ENCODE measurements at regions not wholly inside any gene's neighbourhood (a gene's known extent, or its start where the extent isn't known, plus 50 kb on each side); places are given as distances from the start of the nearest gene placed in this dataset.

DNA sequence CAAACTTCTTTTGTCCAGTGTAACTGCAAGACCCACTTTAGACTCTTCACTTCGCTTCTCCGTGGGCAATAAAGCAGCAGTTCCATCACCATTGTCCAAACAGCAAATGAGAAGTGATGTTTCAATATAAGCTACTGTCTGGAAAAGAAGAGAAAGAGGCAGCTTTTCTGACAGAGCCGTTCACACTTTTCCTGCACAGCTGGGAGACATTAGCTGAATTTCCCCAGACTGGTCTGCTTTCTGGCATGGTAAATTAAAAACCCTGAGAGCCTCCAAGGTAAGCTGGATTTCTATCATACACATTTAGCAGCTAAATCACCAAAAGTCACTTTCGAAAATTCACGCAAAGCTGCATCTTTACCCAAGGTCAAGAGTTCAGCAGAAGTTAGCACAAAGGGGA lies 108.5 kb upstream of the CMC1 start:
- no peaks in the 10 kb centered on the region for H3K9me1 ChIP-seq (ENCODE audit: control insufficient read depth, extremely low read depth, insufficient read depth, low read length)
- H2AFZ ChIP-seq (ENCODE audit: control insufficient read depth, low read length) = no peak overlapping the region
- H4K20me1 ChIP-seq (ENCODE audit: control insufficient read depth, extremely low read depth, insufficient read depth, low read length) = no peaks in the 10 kb centered on the region
- H3K4me1 ChIP-seq (ENCODE audit: control insufficient read depth, extremely low read depth, insufficient read depth, low read length) = no peaks in the 10 kb centered on the region
- no peak overlapping the region for H3K9ac ChIP-seq (ENCODE audit: control insufficient read depth, extremely low read depth, insufficient read depth, low read length)
- TF ChIP-seq EZH2 (IDR thresholded peaks at IDR 0.05; ENCODE audit: low read length) = no peak
- TF ChIP-seq, protein P1, sequence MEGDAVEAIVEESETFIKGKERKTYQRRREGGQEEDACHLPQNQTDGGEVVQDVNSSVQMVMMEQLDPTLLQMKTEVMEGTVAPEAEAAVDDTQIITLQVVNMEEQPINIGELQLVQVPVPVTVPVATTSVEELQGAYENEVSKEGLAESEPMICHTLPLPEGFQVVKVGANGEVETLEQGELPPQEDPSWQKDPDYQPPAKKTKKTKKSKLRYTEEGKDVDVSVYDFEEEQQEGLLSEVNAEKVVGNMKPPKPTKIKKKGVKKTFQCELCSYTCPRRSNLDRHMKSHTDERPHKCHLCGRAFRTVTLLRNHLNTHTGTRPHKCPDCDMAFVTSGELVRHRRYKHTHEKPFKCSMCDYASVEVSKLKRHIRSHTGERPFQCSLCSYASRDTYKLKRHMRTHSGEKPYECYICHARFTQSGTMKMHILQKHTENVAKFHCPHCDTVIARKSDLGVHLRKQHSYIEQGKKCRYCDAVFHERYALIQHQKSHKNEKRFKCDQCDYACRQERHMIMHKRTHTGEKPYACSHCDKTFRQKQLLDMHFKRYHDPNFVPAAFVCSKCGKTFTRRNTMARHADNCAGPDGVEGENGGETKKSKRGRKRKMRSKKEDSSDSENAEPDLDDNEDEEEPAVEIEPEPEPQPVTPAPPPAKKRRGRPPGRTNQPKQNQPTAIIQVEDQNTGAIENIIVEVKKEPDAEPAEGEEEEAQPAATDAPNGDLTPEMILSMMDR (optimal IDR thresholded peaks at IDR 0.05 in 1 of 3, IDR thresholded peaks at IDR 0.05 in 1 of 3, conservative IDR thresholded peaks at IDR 0.05 in 1 of 3; ENCODE audit: extremely low read depth in 1 of 3, insufficient read depth in 2 of 3, low read length in 3 of 3) = no peak
- no peaks in the 10 kb centered on the region for H3K36me3 ChIP-seq (ENCODE audit: control insufficient read depth in 2 of 2, extremely low read depth in 1 of 2, insufficient read depth in 2 of 2, low read length in 2 of 2)
- FAIRE-seq (no peak), DNase-seq (ENCODE audit: low read depth, low spot score) (no peak)
- H3K4me2 ChIP-seq (ENCODE audit: control insufficient read depth, extremely low read depth, insufficient read depth, low read depth, low read length) = no peak overlapping the region
- dilution Hi-C loops (cut with MboI; ENCODE audit: extremely low pct_ligation_motif_present, low sequenced_read_pairs) = no loop called here
- no peak overlapping the region for H3K27ac ChIP-seq (ENCODE audit: control insufficient read depth, insufficient read depth, low read length)
- peaks cover 2% of the 10 kb centered on the region for H3K27me3 ChIP-seq (ENCODE audit: control insufficient read depth, extremely low read depth, insufficient read depth, low read length)
- no peaks in the 10 kb centered on the region for H3K79me2 ChIP-seq (ENCODE audit: control insufficient read depth, insufficient read depth, low read length)
- no peak overlapping the region for H3K4me3 ChIP-seq (ENCODE audit: control insufficient read depth in 2 of 3, extremely low read depth in 1 of 3, insufficient read depth in 2 of 3, low read depth in 1 of 3, low read length in 3 of 3)
- no peaks in the 10 kb centered on the region for H3K9me3 ChIP-seq (ENCODE audit: control insufficient read depth, low read depth, low read length)

DNA sequence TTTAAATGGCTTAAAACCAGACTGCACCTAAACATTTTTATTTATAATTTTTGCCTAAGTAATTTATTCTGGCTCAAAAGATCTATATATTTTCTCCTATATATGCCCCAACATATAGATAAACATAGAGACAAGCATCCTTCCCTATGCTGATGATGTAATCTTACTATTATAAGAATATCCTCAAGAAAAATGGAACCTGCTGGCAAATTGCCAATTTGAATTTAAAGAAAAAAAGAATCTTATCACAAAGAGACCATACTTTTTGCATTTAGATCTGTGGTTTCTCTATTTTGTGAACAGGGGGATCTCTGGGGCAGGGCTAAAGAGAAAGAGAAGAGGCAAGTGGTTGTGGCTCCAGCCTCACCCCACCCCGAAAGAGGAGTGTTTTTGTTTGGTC lies 107.2 kb upstream of the CMC1 start:
- Histone ChIP-seq H3K9ac (ENCODE audit: control insufficient read depth, extremely low read depth, insufficient read depth, low read length) (no peak overlapping the region), H3K79me2 (ENCODE audit: control insufficient read depth, insufficient read depth, low read length) (no peaks in the 10 kb centered on the region), H3K27ac (ENCODE audit: control insufficient read depth, insufficient read depth, low read length) (no peak overlapping the region), H3K4me3 (ENCODE audit: control insufficient read depth in 2 of 3, extremely low read depth in 1 of 3, insufficient read depth in 2 of 3, low read depth in 1 of 3, low read length in 3 of 3) (no peak overlapping the region), H3K36me3 (ENCODE audit: control insufficient read depth in 2 of 2, extremely low read depth in 1 of 2, insufficient read depth in 2 of 2, low read length in 2 of 2) (no peaks in the 10 kb centered on the region), H4K20me1 (ENCODE audit: control insufficient read depth, extremely low read depth, insufficient read depth, low read length) (no peaks in the 10 kb centered on the region), H3K4me1 (ENCODE audit: control insufficient read depth, extremely low read depth, insufficient read depth, low read length) (no peaks in the 10 kb centered on the region), H3K9me3 (ENCODE audit: control insufficient read depth, low read depth, low read length) (no peaks in the 10 kb centered on the region), H2AFZ (ENCODE audit: control insufficient read depth, low read length) (no peak overlapping the region), H3K9me1 (ENCODE audit: control insufficient read depth, extremely low read depth, insufficient read depth, low read length) (no peaks in the 10 kb centered on the region), H3K4me2 (ENCODE audit: control insufficient read depth, extremely low read depth, insufficient read depth, low read depth, low read length) (no peak overlapping the region), H3K27me3 (ENCODE audit: control insufficient read depth, extremely low read depth, insufficient read depth, low read length) (peaks cover 2% of the 10 kb centered on the region)
- dilution Hi-C loops (cut with MboI; ENCODE audit: extremely low pct_ligation_motif_present, low sequenced_read_pairs) = no loop called here
- DNase-seq (ENCODE audit: low read depth, low spot score) (no peak), FAIRE-seq (no peak)
- TF ChIP-seq EZH2 (IDR thresholded peaks at IDR 0.05; ENCODE audit: low read length) = no peak

DNA sequence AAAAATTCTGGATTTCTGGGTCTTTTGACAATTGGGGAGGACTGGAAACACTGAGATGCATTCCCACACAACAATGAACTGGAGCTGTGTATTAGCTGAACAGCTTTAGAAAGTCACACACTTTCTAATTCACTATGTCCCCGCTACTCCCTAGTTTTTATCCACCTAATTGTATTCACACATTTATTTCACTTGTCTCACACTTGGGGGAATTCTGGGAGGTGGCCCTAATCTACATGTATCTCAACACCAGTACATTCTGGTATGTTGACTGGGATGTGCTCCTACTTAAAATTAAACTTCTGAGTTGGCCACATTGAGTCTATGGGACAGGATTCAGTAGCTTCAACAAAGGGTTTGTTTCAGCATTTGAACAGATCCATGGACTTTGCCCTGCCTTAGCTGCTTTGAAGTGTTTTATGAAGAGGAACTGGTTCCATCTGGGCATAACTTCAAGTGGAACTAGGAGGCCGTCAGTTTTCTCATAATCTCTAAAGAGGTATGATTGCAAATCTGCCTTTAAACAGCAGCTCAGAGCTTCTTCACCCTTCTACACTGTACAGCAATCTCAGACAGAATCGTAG lies 106.5 kb upstream of the CMC1 start:
- no peaks in the 10 kb centered on the region for H4K20me1 ChIP-seq (ENCODE audit: control insufficient read depth, extremely low read depth, insufficient read depth, low read length)
- H3K4me1 ChIP-seq (ENCODE audit: control insufficient read depth, extremely low read depth, insufficient read depth, low read length) = no peaks in the 10 kb centered on the region
- H3K27me3 ChIP-seq (ENCODE audit: control insufficient read depth, extremely low read depth, insufficient read depth, low read length) = peaks cover 2% of the 10 kb centered on the region
- no peaks in the 10 kb centered on the region for H3K79me2 ChIP-seq (ENCODE audit: control insufficient read depth, insufficient read depth, low read length)
- TF ChIP-seq EZH2 (IDR thresholded peaks at IDR 0.05; ENCODE audit: low read length) = no peak
- TF ChIP-seq, protein P1 (optimal IDR thresholded peaks at IDR 0.05 in 1 of 3, IDR thresholded peaks at IDR 0.05 in 1 of 3, conservative IDR thresholded peaks at IDR 0.05 in 1 of 3; ENCODE audit: extremely low read depth in 1 of 3, insufficient read depth in 2 of 3, low read length in 3 of 3) = no peak
- no peak overlapping the region for H3K27ac ChIP-seq (ENCODE audit: control insufficient read depth, insufficient read depth, low read length)
- H3K36me3 ChIP-seq (ENCODE audit: control insufficient read depth in 2 of 2, extremely low read depth in 1 of 2, insufficient read depth in 2 of 2, low read length in 2 of 2) = no peaks in the 10 kb centered on the region
- H3K9me3 ChIP-seq (ENCODE audit: control insufficient read depth, low read depth, low read length) = no peaks in the 10 kb centered on the region
- H2AFZ ChIP-seq (ENCODE audit: control insufficient read depth, low read length) = no peak overlapping the region
- dilution Hi-C loops (cut with MboI; ENCODE audit: extremely low pct_ligation_motif_present, low sequenced_read_pairs) = no loop called here
- no peak overlapping the region for H3K4me2 ChIP-seq (ENCODE audit: control insufficient read depth, extremely low read depth, insufficient read depth, low read depth, low read length)
- H3K9ac ChIP-seq (ENCODE audit: control insufficient read depth, extremely low read depth, insufficient read depth, low read length) = no peak overlapping the region
- no peak for FAIRE-seq
- H3K4me3 ChIP-seq (ENCODE audit: control insufficient read depth in 2 of 3, extremely low read depth in 1 of 3, insufficient read depth in 2 of 3, low read depth in 1 of 3, low read length in 3 of 3) = no peak overlapping the region
- DNase-seq (ENCODE audit: low read depth, low spot score) = no peak
- no peaks in the 10 kb centered on the region for H3K9me1 ChIP-seq (ENCODE audit: control insufficient read depth, extremely low read depth, insufficient read depth, low read length)

All from keratinocyte (primary cell).